DND-41 (cell line): ENCODE measurements at regions not wholly inside any gene's neighbourhood (a gene's known extent, or its start where the extent isn't known, plus 50 kb on each side); places are given as distances from the start of the nearest gene placed in this dataset.

Experiments used
- EZH2 ChIP-seq: IDR thresholded peaks from 3 replicates; pipeline ENCODE4 v1.6.1; 2012; ENCODE audit warnings: borderline replicate concordance, low read depth, mild to moderate bottlenecking, moderate library complexity, low read length, inconsistent platforms; ENCODE audit not compliant: severe bottlenecking
- TF ChIP-seq, protein P1 (sequence below): IDR thresholded peaks from 2 replicates; pipeline ENCODE4 v1.5.1; 2012; ENCODE audit warnings: borderline replicate concordance, low read length, moderate library complexity, mild to moderate bottlenecking; ENCODE audit not compliant: poor library complexity, severe bottlenecking; ENCODE audit errors: extremely low read depth

DNA sequence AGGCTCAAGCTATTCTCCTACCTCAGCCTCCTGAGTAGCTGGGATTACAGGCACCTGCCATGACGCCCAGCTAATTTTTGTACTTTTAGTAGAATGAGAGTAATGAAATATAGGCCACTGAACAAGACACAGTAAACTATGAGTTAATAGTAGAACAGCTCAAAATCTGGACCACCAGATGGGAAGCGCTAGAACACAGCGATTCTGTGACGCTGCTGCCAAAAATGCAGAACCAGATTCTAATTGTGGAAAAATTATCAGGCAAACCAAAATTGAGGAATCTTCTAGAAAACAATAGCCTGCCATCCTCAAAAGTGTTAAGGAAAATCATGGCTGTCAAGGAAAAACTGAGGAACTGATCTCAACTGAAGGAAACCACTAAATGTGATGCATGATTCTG lies 111.4 kb upstream of the TIAM1 start:
- TF ChIP-seq, protein P1, sequence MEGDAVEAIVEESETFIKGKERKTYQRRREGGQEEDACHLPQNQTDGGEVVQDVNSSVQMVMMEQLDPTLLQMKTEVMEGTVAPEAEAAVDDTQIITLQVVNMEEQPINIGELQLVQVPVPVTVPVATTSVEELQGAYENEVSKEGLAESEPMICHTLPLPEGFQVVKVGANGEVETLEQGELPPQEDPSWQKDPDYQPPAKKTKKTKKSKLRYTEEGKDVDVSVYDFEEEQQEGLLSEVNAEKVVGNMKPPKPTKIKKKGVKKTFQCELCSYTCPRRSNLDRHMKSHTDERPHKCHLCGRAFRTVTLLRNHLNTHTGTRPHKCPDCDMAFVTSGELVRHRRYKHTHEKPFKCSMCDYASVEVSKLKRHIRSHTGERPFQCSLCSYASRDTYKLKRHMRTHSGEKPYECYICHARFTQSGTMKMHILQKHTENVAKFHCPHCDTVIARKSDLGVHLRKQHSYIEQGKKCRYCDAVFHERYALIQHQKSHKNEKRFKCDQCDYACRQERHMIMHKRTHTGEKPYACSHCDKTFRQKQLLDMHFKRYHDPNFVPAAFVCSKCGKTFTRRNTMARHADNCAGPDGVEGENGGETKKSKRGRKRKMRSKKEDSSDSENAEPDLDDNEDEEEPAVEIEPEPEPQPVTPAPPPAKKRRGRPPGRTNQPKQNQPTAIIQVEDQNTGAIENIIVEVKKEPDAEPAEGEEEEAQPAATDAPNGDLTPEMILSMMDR: no peak
- no peak for TF ChIP-seq EZH2
